Fibroblast of skin of right biceps (primary cell): ENCODE measurements at regions not wholly inside any gene's neighbourhood (a gene's known extent, or its start where the extent isn't known, plus 50 kb on each side); places are given as distances from the start of the nearest gene placed in this dataset.
A peak's percentile ranks its signal among the peaks of the same experiment; 100 is the strongest.

Experiments used
- DNase-seq: peaks from one replicate; pipeline ENCODE4 v3.0.0-alpha.2; 2013

GRCh38 chr4:136484996-136485395 is 1047.3 kb downstream of the PCDH18 start:
- no peak for DNase-seq

- DNase-seq = no peak
Observed at GRCh38 chr4:136476753-136477152, 1055.5 kb downstream of the PCDH18 start.

- no peak for DNase-seq
Observed at GRCh38 chr4:136471051-136471450, 1061.2 kb downstream of the PCDH18 start.

- DNase-seq = no peak
Observed at GRCh38 chr4:136465691-136466090, 1066.6 kb downstream of the PCDH18 start.

GRCh38 chr4:136463941-136464340 is 1068.4 kb downstream of the PCDH18 start:
- DNase-seq = no peak

- DNase-seq = no peak
Observed at GRCh38 chr4:136461533-136461932, 1070.8 kb downstream of the PCDH18 start.

- DNase-seq = no peak
Observed at GRCh38 chr4:136458326-136458725, 1074.0 kb downstream of the PCDH18 start.

GRCh38 chr4:136457577-136457976 is 1074.7 kb downstream of the PCDH18 start:
- DNase-seq = no peak

- DNase-seq = no peak
Observed at GRCh38 chr4:136457004-136457403, 1075.3 kb downstream of the PCDH18 start.

GRCh38 chr4:136443006-136443405 is 1089.3 kb downstream of the PCDH18 start:
- DNase-seq = no peak

GRCh38 chr4:136442447-136442846 is 1089.8 kb downstream of the PCDH18 start:
- DNase-seq = no peak

GRCh38 chr4:136441629-136442282 is 1090.5 kb downstream of the PCDH18 start:
- DNase-seq = no peak

GRCh38 chr4:136438645-136439044 is 1093.6 kb downstream of the PCDH18 start:
- no peak for DNase-seq

- no peak for DNase-seq
Observed at GRCh38 chr4:136424052-136424451, 1108.2 kb downstream of the PCDH18 start.

GRCh38 chr4:136414981-136415380 is 1117.3 kb downstream of the PCDH18 start:
- DNase-seq = no peak

GRCh38 chr4:136412708-136413107 is 1119.6 kb downstream of the PCDH18 start:
- no peak for DNase-seq

GRCh38 chr4:136400829-136401228 is 1131.5 kb downstream of the PCDH18 start:
- DNase-seq = no peak

GRCh38 chr4:136395212-136395722 is 1137.0 kb downstream of the PCDH18 start:
- no peak for DNase-seq

GRCh38 chr4:136392576-136392975 is 1139.7 kb downstream of the PCDH18 start:
- peak; percentile 68 for DNase-seq

GRCh38 chr4:136390824-136391223 is 1141.5 kb downstream of the PCDH18 start:
- DNase-seq = peak; percentile 9

- peak; percentile 42 for DNase-seq
Observed at GRCh38 chr4:136383082-136383481, 1149.2 kb downstream of the PCDH18 start.

GRCh38 chr4:136371231-136371630 is 1161.1 kb downstream of the PCDH18 start:
- no peak for DNase-seq

- DNase-seq = no peak
Observed at GRCh38 chr4:136369073-136369472, 1163.2 kb downstream of the PCDH18 start.

- no peak for DNase-seq
Observed at GRCh38 chr4:136357556-136357955, 1174.7 kb downstream of the PCDH18 start.

- DNase-seq = no peak
Observed at GRCh38 chr4:136355970-136356369, 1176.3 kb downstream of the PCDH18 start.
